CD4-positive, alpha-beta T cell treated with Interleukin-10 for 1 hour (primary cell): ENCODE measurements at regions not wholly inside any gene's neighbourhood (a gene's known extent, or its start where the extent isn't known, plus 50 kb on each side); places are given as distances from the start of the nearest gene placed in this dataset.

Experiments used
- DNase-seq: peaks from one replicate; pipeline ENCODE4 v3.0.0-alpha.2; 2020

DNA sequence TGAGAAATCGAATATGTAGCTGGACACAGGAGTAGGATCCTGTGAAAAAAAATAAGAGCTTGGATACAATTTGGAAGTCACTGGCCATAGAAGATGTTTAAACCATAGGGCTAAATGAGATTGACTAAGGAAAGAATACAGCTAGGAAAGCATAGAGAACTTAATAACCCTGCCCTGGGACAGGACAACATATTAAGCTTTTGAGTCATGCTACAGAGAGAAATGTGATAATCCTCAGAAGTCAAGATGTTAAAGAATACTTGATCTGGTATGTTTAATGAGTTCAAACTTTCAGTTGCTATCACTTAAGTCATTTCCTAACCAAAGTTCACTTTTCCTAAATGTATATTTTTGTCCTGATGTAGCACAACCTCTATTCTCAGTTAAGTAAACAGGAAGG lies 154.6 kb upstream of the TSHZ2 start:
- DNase-seq = no peak

DNA sequence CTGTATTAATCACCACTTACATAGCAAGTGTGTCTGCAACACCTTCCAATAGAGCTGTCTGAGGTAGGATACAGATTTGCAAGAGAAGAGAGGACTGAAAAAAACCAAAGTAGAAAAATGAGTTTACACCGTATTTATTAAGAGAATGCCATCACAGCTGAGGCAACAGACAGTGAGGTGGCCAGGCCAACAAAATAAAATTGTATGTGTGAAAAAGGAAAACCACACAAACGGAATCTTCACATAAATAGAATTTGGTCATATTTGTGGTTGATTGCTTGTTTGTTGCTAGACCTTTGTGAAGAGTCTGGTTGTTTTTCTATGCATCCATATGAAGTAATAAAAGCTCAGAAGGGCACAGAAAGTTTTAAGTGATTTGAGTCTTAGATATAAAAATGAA lies 157.8 kb upstream of the TSHZ2 start:
- no peak for DNase-seq

DNA sequence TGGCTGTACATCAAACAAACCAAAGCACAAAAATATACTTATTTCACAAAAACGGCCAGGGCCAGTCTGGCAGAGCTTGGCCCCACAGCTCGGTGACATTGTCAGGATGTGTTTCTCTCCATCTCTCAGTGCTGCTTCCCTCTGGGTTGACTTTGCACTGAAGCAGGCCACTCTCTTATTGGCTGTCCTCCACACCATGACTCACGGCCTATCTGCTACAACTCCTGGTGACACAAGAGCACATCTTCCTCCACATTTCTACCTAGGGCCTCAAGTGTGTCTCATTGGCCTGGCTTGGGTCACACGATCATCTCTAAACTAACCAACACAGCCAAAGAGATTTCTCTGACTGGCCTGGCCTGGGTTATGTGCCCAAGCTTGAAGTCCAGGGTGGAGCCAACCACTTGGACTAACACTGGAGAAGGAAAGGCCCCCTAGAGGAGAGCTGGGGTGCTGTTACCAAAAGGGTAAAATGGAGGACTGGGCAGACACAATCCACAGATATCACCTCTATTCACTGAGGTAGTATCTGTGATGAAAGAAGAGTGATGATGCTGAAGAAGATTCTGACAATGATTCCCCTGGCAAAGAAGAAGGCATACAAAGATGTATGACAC lies 159.8 kb upstream of the TSHZ2 start:
- no peak for DNase-seq

DNA sequence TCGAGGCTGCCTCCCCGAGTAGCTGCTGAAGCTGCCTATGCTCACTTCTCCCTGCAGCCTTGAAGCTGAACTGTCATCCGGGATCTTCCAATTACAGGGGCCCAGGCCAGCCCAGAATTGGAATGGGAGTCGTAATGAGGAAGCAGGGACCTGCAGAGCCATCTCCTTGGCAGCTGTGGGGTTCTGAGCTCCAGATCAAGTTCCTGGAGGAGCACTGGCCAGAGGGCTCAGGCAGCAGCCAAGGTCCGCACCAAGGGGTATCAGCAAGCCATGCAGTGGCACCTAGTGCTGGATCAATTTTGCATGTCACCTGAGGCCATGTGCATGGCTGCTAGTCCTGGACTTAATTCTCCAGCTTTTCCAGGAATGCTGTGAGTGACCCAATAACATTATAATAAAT lies 163.2 kb upstream of the TSHZ2 start:
- no peak for DNase-seq

DNA sequence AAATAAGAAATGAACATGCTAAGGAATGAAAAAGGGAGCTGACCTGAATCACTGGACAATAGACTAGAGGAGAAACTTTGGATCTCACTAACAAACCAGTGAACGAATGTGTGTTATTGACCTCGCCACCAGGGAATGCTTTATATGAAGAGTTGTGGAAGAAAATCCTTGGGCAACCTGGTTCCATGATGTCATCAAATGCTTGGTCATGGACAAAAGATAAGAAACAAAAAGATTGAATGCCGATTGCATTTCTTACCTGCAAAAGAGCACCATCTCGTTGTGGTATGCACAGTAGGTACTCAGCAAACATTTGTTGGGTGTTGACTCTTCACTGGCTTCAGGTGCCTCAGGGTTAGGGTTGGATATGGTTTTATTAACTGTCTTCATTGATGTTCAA lies 165.2 kb upstream of the TSHZ2 start:
- no peak for DNase-seq

DNA sequence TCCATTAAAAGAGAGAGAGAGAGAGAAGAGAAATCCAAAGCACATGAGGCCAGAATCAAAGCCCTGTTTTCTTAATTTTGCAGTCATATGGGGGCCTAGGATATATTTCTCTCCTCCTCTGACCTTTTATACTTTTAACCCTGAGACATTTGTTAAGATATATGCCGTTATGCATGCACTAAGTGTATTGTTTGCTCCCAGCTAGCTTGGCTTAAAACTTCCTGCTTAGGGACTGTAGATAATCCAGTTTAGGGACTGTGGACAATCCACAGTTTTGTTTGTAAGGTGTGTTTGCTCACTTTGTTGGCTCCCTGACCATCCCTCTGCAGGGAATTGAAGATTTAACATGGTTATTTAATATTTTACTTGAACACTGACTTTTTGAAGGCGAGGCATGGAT lies 166.3 kb upstream of the TSHZ2 start:
- no peak for DNase-seq

DNA sequence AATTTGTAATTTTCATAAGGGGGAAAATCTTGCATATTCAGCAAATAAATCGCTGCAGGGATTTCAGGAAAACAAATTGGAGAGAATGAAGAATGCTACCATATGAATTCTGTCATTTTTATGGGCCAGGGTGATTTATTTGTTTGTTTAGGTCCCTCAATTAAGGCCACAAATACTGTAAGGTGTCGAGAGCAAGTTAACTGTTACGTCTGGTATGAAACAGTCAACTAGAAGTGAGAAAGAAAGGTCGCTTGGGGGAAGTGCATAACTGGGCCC lies 166.9 kb upstream of the TSHZ2 start:
- no peak for DNase-seq

DNA sequence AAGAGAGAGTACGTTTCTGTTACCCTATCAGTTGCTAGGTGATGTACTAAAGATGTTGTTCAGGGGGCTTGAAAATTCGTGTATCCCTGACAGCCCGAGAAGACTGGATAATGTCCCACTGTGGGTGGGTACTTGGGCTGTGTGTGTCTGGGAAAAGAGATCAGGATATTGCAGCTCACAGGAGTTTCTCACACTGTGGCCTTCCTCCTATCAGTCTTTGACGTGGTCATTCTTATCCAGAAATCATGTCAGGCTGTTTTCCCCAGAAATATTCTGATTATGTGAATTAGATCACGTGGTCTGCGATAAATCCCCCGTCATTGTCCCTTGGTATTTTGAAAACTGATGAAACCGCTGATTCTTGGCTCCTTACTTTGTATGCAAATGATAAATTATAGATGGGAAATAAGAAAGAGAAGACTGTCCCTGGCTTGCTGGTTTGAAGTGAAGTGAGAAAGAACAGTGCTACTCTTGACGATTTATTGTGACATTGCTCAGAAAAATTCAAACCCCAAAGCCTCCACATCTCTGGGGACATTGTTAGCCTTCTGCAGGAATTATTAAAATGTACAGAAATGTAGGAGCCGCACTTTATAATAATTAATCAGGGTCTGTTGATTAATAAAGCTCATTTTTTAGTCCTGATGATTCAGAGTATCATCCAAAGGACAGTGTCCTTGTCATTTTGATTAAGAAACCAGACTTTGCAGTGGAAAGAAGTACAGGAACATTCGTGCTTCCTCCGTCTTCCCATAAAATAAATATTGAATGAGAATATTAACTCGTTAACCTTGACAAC lies 167.5 kb upstream of the TSHZ2 start:
- DNase-seq = no peak

DNA sequence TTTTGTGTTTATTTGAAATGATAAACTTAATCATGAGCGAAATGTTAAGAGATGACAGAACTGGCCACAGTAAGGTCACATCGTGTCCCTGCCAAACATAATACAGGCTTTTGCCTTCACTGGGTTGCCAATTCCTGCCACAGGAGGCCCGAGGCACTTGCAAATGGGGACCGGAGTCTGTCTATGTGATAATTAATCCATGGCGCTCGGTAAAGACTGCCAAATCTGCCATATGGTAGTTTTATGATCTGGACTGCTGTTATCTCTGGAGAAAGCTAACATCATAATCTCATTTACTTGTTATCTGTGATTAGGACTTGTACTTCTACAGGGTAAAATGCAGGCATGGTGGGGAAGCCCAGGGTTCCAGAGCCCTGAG lies 170.5 kb upstream of the TSHZ2 start:
- DNase-seq = no peak

DNA sequence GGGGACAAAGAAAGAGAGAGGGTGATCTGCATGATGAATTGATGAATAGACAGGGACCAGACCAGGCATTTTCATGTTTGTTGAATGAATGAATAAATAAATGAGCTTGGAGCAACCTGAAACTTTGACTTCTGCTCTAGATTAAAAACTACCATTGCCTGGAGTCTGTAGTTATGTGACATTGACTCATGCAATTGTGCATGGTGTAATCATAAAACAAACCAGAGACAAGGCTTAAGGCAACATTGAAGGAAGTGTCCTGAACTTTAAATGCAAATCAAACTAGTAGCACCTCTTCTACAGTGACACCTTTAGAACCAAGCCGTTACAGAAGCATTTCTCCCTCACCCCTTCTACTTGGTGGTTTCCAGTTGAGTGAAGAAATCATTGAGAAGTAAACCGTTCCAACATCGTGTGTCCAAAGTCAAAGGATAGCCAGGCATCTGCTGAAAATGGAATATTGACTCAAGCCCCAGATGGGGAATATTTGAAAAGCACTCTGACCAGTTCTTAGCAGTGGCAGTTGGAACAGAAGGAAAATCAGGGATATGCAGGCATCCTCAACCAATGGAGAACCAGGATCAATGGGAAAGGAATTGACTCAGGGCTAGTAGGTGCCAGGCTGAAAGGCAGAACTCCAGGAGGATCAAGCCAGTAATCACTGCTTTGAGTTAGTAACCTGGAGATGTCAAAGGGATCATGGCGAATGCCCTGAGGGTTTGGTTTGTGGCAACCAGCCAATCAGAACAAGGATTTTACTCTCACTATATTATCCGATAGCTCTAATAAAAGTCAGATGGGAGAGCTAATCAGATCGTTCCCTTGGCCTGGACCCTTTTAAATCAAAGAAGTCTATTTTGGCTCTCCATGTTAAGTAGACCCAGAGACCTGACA lies 171.2 kb upstream of the TSHZ2 start:
- DNase-seq = no peak

DNA sequence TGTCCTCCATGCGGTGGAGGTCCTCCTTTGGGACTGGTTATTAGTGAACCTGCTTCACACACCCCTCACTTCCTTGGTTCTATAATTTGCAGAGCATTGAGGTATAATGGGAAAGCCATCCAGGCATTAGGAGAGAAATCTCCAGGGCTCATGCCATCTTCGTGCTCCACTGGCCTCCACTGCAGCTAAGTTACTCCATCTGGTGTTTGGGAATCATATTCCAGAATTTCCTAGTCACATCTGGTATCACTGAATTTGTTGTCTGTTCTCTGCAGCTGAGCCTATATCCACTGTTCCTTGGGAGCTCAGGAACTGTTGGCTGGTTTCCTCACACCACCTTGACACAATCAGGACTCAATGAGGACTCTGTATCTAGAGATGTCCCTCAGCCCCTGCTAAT lies 173.0 kb upstream of the TSHZ2 start:
- DNase-seq = no peak

DNA sequence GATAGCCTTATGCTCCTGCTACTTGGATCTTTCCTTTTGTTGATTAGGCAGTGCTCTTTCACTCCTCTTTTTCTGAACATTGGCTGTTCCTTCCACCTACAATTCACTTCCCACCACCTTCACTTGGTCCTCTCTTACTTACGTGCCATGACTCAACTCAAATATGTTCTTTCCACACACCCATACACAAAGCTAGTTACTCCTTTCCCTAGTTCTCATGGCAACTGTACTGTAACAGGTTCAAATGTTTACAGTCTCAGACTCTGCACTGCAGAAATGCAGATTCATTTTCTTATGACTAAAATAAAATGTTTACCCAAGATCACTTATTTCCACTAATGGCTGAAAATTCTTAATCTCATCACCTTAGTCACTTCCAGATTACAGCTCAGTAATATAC lies 174.0 kb upstream of the TSHZ2 start:
- no peak for DNase-seq

DNA sequence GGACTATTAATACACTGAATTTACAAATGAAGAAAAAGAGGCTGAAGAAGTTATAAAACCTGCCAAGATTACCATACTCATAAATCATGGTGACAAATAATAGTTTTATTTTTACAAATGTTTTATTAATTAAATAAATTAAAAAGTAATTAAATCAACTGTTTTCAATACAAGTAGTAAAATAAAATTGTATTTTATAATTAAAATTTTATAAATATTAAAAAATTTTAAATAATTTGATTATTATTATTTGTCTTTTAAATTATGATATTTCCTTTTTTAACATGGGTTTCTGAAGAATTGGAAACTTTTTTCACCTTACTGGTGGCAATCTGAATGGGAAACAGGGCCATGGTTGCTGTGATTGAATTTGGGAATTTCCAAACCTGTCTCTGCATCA lies 177.3 kb upstream of the TSHZ2 start:
- DNase-seq = no peak

DNA sequence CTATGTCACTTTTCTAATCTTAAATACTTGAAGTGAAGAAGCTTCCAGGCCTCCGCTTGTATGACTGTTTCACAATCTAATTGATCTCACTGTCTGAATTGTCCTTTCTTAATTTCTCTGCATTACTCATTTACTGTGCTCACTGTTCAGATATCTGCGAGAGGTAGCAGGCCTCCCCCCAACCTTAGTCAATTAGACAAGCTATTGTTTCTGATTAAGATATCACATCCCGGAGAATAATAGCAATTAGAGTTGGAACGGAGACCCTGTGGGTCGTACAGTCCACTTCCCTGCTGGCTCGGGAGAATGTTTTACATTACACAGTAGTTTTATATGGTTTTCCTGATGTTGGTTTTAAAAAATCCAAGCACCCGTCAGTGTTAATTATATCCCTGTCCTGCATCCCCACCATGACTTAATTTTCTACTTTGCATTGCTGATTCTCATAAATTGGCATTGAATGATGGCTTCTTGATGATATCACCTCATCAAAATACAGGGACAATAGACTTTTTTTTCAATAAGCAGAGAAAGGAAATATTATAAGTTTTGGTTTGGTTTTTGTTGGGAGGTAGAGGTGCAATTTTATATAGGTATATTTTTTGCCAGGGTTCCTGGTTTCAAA lies 178.7 kb upstream of the TSHZ2 start:
- no peak for DNase-seq

DNA sequence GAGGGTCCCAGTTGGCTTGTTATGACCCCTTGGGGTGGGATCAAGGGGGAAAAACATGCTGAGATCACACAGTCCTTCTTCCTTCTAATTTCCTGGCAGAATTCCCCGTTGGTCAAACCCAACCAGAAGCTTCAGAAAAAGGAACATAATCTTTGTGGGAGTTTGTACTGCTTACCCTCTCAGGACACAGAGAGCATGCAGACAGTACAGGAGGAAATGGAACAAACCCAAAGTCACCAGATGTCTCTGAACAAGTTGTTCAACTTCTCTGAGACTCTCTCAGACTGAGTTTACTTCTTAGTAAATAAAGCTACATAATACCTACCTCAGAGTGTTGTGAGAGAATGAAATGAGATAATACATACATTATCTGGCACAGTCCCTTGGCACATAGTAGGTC lies 181.1 kb upstream of the TSHZ2 start:
- DNase-seq = no peak

DNA sequence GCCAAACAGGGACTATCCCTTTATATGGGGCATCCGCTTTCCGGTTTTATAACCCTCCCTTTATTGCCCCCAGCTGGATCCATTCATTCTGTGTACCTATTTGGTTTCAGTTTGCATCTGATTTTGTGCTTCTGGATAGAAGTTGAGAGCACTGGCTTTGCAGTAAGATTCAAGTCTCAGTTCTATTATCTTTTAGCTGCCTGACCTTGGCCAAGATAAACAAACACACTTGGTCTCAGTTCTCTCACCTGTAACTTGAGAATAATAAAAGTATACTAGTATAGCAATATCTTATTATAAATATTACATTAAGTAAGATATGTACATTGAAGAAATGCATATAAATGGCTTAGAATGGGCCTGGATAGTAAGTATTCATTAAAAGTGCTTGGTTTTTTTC lies 182.4 kb upstream of the TSHZ2 start:
- DNase-seq = no peak

DNA sequence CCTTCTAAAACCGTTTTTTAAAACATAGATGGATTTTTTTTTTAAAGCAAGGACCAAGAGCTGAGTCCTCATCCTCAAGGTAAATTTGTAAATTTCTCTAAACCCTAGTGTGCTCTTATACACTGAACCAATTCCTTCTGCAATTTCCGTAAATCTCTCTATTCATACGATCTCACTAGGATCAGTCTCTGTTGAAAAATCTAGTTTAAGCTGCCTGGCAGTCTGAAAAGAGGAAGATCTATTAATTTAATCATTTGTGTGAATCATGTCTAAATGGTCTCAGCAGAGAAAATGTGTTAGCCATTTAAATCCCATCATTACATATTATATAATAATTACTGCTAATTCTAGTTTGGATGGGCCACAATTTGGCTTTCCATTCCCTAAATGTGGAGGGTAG lies 184.2 kb upstream of the TSHZ2 start:
- DNase-seq = no peak

DNA sequence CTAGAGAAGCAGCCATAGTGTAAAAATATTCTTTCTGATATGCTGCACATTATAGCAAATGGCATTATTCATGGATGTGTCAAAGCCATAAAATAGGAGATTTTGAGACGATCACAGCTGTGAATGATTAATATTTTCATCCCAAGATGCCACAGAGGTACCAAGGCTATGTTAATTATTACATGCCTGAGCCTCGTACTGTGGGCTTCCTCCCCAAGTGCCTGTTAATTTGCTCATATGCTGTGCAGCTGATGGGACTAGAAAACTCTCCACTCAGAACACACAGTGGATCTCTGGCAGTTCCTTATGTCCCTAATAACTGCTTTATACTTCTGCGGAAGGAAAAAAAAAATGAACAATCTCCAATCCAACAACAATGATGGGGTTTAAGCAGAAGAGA lies 184.9 kb upstream of the TSHZ2 start:
- no peak for DNase-seq

DNA sequence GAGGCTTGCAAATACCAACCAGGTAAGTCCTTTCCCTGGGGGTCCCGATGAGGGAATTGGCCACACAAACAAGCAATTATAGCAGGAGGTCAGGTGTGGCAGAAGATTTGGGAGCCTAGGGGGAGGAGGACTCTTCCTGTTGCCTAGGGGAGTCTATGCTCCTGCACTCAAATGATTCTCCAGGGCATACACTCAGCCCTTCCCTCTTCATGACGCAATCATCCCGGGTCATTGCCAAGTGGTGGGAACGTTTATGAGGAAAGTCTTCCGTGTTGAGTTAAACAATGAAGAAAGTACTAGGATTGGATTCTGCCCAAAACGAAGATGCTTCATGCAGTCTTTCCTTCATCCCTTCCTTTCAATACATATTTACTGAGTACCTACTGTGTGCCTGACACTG lies 186.5 kb upstream of the TSHZ2 start:
- no peak for DNase-seq

DNA sequence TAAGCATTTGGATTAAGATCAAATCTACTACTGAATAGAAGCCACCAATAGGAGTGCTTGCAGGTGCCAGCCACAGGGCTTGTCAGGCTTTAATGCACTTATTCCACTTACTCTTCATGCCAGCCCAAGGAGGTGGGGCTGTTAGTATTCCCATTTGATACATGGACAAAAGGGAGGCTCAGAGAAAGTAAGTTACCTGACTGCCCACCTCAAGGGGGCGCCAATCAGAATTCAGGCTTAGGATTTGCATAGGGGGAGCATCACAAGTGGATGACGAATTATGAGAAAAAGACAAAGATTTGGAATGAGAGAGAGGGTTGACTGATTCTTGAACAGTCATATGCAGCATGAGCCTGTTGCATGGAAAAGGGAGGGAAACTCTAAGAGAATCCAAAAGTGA lies 188.4 kb upstream of the TSHZ2 start:
- no peak for DNase-seq

DNA sequence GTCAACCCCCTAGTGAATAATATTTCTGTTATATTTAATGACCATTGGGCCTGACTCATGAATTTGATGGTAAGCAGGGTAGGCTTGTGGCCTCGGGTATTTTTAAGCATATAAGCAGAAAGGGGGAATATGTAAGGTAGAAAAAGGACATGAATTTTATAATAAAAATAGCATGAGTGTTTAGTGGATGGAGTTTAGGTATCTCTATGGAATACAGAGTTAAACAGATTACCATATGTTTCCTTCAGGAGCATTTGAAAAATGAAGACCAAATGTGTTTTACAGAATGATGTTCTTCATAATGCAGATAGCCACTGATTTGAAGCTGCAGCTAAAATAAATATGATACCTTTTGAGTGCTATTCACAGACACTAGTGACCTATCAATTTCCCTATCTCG lies 191.7 kb upstream of the TSHZ2 start:
- DNase-seq = no peak

DNA sequence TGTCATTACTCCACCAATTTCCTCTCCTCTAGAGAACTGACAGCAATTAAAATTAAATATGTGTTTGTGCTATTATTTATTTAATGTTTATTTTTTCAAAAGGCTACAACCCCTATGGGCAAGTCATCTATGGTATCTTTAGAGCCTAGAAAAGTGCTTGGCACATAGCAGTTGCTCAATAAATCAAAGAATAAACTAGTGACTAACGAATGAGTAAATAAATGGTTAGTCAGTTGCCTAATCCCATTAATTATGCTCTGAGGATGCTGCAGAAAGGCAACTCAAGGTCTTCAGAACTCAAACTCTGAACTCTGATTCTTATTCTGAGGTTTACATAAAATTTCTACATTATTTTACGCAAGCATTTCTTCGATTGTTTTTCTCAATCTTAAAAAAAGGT lies 193.0 kb upstream of the TSHZ2 start:
- DNase-seq = no peak

DNA sequence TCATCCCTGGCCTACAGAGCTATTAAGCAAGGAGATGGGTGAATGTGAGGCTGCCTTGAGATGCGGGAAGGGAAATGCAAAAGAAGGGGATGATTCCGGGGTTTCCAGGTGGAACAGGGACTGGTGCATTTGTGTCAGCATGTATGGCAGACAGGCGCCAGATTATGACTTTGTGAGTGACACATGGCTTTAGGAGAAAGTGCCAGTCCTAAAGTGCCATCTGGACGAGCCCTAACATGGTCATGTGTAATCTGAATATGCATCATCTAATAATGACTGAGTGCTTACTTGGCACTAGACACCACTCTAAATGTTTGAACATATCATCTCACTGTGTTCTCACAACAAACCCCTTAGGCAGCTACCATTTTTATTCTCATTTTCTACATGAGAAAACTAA lies 195.0 kb upstream of the TSHZ2 start:
- DNase-seq = no peak

DNA sequence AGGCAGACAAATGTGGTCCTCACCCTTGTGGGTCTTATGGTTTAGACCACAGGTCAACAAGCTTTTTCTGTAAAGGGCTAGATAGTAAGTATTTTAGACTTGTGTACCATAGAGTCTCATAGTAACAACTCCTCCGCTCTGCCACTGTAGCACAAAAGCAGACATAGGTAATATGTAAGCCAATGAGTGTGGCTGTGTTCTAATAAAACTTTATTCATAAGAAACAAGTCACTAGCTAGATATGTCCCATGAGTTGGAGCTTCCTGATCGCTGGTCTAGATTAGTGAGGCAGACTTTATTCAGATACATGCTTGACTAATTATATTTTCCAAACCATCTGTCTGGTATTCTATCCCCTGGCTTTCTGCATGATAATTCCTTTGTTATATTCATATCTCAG lies 196.4 kb upstream of the TSHZ2 start:
- DNase-seq = no peak
